ENCODE measurements at regions not wholly inside any gene's neighbourhood (a gene's known extent, or its start where the extent isn't known, plus 50 kb on each side); places are given as distances from the start of the nearest gene placed in this dataset.

DNA sequence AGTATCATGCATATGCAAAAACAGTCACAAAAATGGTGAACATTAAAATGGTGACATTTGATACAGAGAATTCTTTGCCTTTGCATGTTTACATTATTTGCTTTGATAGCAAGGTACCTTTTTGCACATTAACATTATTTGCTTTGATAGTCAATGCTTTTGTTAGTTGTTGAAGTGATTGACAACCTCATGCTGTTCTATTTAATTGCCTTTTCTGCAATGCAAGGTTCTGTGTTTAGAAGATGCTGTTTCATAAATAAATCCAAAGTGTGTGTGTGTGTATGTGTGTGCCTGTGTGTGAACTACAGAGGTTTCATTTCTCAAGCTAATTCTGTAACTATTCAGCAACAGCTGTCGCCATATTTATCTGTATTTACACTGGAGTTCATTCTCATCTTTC is 668.7 kb downstream of the NR2F1-AS1 start:
- DNase-seq: no peak

DNA sequence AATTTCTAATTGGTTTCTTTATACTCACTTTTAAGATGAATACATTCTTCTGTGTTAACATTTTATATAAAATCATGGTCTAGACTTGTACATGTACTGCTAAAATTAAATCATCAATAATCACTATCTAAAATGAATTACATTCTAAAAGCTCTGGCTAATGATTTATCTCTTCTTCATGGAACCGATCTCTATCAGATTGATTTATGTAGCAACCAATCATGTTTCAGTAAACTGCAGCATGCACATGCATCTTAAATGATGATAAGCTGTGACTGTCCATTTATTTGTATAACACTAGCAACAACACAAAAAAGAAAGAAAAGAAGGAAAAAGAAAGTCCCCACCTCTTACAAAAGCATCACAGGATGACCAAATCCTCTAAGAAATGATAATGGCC is 669.2 kb downstream of the NR2F1-AS1 start:
- no peak for DNase-seq

DNA sequence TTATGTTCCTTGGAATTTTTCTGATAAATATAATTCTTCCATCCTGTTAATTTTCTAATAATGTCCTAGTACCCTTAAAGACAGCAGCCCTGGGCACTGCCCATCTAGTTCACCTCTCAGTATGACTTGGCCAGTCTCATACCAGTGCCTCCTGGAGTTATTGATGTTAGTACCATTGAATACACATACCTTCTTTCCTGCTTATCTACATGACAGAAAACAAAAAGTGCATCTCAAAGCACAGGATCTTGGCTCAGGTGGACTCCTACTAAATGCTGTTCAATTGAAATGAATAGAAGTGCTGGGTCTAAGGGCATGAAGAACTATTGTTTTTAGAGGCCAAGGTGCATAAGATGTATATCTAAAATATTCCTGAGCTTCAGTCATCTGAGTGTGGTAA is 669.7 kb downstream of the NR2F1-AS1 start:
- no peak for DNase-seq

DNA sequence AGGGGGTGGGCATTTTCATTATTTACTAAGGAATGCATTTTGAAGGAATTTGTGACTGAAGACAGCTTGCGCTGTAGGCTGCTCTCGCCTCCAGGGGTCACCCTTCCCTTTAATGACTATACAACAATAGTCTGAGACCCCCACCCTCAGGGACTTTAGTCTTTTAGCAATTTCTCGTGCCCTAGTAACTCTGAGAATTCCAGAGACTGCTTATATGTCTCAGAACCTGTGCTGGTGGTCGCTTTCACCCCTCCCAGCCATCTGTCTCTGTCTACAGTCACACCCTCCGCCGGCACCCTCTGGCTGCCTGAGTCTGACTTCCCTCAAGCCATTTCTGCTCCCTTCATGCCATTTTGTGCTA is 671.4 kb downstream of the NR2F1-AS1 start:
- DNase-seq: no peak

DNA sequence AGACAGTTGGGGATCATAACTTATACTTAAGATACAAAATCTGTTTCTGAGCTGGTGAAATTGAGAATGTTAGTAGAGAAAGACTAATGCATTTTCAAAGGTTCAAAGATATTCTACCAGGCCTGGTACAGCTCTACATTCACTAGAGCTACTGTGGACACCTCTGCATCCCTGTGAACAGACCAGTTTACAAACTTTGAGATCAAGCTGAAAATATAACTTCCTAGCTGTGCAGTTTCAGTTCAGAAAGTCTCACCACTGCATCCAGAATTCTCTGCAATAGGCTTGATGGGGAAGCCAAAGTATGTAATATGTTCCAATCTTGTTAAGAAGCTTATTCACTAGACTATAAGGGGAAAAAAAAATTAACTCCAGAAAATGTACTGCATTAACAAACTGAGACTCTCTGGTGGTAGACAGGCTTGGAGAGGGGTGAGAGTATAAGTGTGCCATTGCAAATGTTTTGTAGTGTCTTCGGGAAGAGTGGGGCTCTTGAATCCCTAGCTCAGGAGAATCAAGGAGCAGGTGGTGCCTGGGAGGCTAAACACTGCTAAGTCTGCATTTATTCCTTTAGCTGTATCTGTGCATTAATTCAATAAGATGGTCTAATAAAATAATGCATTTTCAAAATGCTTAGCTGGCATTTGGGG is 671.9 kb downstream of the NR2F1-AS1 start:
- DNase-seq: peak; percentile 6

DNA sequence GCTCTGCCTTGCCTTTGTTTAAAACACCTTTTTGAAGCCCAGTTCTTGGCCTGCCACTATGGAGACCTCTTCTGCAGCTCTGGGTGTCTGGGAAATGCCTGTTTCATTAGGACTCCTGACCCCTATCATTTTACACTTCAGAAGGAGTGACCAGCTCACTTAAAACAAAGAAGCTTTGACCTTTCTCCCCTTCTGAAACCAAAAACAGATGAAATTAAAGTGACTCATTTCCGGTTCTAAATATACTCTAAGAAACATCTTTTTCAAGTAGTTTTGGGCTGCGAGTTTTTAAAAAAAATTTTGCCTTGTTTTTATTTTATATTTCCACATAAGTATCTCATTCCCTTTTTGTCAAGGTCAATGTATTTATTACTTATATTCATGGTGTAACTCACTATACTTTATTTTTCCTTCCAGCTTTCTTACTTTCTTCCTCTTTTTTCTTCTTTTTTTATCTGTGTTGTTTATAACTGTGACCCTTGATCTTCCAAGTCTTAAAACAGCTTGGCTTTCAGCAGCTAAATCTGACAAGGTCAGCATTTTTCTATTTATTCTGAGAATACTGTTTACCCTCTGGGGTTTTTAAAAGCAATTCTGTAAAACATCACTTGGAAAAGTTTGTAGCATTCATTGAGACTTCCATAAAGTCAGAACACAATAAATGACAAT is 672.9 kb downstream of the NR2F1-AS1 start:
- DNase-seq: peak; percentile 71

DNA sequence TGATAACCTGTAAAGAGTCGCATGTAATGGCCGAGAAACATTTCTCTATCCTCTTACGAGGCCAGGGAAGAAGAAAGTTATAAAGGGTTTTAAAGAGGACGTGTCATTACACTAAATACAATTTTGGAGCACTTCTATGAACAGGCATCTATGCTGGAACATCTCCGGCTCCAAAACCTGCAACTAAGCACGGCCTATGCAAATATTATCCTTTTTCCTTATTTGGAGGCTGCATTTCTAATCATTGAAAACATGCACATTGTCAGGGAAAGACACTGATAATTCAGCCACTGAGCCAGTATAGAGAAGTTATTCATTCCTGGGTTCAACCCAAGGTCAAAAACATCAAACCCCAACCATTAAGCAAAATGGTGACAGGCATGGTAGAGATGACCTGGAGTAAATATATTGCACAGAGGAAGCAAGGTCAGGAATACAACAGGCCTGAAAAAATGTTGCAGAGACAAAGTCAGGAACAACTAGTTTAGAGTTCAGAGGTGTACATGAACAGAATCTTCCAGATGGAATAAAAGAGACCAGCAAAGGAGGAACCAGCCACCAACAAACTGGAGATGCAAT is 674.1 kb downstream of the NR2F1-AS1 start:
- DNase-seq: no peak

DNA sequence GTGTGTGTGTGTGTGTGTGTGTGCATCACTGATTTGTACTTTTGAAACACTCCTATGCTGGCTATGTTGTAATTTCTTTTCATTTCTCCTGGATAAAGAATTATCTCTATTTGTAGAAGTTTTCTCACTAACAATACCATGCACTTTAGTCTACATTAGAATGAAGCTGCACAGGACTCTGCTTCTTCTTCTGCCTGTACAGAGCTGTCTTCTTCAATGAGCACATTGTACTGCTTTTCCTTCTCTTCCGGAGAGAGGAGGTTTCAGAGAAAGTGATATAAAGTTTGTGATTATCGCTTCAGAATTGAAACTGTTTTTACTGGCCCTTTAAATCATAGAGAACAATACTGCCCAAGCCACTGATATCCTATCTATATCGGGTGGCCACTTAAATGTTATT is 677.0 kb downstream of the NR2F1-AS1 start:
- no peak for DNase-seq

DNA sequence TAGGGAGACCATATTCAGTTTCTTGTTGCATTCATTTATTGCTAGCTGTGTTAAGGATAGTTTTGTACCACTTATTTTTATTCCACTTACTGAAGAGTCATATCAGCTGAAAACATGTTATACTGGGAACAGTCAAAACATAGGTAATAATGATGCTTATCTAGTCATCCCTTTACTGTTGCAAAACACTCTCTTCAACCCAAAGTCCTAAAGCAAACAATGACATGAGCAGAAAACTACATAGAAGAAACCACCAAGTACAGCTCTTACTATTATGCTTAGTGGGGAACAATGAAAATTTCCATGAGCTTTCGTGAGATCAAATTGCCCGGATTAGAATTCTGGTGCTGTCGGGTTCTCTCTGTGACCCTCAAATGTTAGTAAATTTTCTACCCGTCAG is 681.4 kb downstream of the NR2F1-AS1 start:
- DNase-seq: no peak

DNA sequence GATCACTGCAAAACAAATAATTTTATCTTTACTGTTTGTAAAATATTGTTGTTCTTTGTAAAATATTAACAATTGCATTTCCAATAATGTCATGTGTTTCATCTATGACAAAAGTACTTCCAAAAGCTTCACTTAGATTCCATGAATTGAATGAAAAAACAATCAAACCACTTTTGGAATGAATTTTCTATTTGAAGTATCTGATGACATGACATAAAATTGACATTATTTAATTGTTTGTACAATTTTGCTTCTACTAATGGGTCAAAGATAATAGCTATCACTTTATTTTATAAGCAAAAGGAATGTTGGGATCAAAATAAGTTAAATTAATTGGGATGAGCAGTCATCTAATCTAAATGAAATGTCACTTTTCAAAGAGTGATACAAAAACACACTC is 684.3 kb downstream of the NR2F1-AS1 start:
- no peak for DNase-seq

DNA sequence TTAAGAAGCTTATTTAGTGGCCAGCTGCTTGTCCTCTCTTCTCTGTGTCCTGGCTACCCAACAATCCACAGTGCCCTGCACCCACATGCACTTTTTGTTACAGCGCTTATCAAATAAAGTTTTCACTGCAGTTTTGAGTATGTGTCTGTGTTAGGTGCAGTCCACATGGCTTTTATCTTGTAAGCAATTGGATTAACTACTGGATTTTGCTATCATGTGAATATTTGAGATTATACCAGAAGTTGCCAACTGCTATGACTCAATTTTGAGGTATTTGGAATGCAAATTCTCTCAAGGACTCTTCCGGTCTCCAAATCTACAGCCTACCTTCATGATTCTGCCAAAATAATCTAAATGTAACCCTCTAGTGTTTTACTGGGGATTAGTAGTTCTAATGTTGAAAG is 690.2 kb downstream of the NR2F1-AS1 start:
- DNase-seq: no peak

DNA sequence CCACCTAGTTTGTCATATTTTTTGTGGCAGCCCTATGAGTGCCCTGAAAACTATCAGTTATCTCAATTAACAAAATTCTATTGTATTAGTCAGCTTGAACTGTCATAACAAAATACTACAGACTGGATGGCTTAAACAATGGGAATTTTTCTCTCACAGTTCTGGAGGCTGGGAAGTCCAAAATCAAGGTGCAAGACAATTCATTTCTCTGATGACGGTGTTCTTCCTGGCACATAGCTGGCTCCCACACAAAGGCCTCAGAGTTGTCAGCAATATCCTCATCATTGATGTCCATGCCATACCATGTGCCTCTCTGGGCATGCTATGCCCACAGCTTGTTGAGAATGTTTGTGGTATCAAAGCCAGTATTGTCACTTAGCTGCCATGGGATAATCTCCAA is 691.9 kb downstream of the NR2F1-AS1 start:
- DNase-seq: no peak

DNA sequence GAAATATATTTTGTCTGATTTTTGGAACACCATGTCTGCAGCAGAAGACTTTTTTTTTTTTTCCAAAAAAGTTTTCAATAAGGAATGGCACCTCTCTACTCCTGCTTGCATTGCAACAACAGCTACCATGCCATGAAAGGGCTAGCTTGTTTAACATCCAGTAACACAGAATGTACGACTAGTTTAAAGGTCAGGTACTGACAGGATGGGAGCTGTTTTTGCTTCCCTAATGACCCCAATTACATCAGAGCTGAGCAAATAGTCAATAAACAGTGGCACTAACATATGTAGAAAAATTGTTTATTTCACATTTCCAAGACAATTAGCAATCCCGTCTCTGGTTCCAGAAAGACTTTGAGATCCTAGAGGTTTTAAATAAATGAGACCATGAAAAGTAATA is 693.8 kb downstream of the NR2F1-AS1 start:
- no peak for DNase-seq

DNA sequence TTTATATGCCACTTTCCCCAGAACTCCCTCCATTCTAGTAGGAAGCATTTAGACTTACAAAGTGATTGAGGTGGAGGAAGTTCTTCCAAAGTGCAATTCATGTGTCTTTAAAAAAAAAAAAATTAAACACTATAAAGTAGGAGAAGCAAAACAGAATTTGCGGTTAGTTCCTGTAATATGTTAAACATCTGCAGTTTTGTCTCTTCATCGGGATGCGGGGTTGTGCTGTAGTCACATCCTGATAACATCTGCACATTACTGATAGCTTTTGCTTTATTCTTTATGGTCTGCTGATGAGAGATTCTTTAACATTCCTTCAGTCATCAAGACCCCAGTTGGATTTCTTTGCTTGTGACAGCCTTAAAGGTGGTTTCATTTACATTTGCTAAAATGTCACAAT is 694.3 kb downstream of the NR2F1-AS1 start:
- no peak for DNase-seq

DNA sequence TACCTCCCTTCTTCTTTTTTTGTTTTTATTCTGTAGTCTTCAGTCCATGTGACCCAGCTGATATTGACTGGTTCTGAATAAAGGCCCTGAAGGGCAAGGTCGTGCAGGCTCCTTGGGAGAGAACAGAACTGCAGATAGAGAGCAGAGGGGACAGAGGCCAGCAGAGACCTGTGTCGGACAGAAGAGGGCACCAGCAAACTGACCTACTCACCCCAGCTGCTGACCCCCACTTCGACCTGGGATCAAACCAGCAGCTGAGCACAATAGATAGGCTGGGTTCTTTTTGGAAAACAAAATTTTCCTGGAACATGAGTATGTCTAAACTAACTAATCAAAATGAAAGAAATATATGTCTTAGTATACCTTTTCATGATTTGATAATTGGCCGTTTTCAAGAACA is 695.1 kb downstream of the NR2F1-AS1 start:
- DNase-seq: no peak

DNA sequence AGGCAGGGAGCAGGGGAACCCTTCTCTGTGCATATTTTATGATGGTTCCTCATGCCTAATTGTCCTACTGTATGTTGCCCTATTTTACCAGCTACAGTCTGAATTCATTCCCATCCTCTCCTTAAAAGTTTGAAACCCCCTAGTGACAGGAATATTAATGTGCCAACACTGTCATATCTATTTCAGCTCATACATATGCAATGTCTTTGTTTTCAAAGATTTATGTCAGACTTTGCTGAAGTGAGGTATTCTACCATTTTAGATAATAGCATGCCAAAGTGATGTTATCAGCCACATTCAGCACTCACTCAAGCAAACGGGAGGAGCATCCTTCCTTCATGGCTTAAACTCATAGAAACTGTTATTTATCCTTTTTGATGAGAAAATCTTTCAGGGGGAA is 696.5 kb downstream of the NR2F1-AS1 start:
- DNase-seq: no peak

DNA sequence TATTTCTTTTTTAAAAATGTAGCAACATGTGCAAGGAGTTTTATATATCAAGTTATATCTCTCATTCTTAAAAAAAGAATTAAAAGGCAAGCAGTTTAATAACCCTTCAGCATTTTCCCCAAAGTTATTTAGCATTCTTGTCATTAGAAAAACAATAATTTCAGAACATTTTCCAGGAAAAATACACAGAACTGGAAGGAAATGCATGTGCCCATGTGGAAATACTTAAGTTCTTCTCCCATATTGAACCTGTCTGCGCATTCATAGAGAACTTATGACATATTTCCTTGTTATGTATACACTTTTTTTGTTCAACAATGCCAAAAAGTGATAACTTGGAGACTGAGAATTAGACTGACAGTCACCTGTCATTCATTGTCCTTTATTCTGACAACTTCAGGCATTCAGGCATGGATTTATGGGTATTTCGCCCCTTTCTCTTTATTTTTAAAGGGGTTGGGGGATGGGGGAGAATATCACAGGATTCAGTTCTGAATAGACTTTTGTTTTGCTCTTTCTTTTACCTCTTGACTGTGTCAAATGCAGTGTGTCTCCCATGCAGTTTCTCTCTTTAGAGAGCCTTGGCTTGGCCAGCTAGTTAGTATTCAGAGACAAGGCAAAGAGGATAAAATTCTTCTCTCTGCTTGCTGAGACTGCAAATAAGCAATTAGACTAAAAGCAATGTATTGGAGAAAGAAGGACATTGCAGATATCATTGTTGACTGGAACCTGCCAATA is 701.0 kb downstream of the NR2F1-AS1 start:
- DNase-seq: no peak

DNA sequence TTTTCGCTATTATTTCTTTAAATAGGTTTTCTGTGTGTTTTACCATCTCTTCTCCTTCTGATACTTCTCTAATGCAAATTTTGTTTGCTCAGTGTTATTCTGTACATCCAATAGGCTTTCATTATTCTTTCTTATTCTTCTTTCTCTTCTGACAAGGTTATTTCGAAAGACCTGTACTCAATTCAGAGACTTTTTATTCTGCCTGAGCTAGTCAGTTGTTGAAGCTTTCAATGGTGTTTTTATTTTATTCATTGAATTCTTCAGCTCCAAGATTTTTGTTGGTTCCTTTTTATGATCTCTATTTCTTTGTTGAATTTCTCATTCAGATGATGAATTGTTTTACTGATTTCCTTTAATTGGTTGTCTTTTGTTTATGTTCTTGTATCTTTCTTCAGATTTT is 706.2 kb downstream of the NR2F1-AS1 start:
- no peak for DNase-seq

DNA sequence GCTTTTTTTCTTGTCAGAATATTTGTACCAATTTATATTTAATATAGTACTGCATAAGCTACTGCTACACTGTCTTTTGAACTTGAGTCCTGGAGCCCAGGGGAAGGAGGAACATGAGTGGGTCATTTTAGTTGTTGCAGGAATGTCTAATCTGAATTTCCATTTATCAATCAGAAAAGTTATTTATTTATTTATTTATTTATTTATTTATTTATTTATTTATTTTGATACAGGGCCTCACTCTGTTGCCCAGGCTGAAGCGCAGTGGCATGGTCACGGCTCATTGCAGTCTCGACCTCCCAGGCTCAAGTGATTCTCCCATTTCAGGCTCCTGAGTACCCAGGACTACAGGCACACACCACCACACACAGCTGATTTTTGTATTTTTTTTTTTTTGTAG is 712.6 kb downstream of the NR2F1-AS1 start:
- DNase-seq: no peak

DNA sequence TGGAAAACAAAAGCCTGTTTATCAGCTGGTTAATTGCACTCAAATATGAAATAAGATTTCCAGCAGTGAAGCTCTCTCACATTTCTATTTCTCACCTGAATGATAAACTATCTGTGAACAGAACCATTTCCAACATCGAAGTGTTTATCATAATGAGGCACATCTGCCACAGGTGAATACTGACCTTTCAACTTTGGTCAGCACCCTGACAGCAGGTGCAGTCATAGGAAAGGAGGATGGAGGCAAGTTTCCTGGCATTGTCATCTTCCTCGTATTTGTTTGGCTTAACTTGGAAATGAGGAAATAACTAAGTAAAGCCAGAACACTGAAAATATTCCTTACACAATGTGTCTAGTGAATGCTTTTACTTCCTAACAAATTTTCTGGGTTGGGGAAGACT is 716.4 kb downstream of the NR2F1-AS1 start:
- no peak for DNase-seq

DNA sequence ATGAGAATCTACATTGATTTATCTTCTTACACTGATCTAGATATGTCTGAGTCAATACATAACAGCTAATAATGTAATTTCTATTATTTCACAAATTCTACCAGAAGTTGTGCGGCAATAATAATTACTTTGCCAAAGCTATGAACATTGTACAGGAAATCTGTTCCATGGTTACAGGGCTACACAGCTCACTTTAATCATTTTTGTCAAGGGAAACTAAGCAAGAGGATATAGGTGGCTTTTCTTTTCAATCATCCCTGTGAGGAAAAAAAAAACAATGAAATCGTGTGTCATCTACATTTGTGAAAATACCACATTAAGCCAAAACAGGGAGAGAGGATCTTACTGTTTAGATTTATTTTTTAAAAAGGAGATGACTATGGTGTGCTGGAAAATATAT is 717.4 kb downstream of the NR2F1-AS1 start:
- DNase-seq: no peak

DNA sequence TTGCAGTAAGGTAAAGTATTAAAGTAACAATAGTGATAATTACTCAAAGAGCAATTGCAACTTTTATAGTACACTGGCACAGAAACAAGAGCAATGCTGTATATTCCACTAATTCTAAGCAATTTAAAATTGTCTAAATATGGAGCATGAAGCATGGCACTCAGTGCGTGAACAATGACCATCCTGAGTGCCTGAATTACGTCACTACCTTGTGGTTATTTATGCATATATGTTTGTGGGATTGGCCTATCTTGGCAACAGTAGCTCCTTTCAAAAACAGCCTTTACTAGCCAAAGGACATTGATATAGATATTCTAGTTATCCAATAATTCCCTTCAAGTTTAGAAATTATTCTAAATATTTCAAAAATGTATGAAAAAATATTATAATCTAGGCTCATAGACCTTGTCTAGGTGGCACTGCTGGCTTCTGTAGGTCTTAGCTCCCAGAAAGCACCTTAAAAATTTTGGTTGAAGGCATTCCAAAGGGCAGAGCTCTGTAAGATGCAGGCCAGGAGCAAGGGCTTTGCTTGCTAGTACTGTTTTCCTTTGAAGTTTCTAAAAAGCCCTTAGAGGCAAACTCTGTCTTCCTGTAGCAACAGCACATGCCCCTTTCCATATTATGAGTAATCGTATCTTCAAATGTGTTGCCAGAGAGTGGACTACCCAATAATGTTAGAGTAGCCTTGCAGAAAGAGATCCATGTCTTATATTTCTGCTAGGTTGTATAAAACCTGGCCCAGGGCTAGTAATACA is 719.3 kb downstream of the NR2F1-AS1 start:
- no peak for DNase-seq

DNA sequence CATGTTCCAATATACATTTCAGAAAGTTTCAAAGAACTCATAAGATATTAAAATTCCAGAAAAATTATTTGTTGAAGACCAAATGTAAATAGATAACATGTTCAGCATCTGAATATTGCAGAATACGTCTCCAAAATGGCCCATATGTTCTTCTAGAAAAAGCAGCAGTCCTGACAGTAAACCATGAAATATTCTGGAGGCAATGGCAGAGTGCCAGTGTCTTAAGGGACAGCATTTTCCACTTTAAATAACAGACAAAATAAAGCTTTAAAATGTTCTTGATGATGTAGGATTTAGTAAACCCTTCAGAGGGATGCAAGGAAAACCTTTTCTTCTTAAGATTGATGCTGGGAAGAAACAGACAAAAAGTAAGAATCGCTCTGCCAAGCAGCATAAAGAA is 721.0 kb downstream of the NR2F1-AS1 start:
- no peak for DNase-seq

Measured in MV-4-11 (cell line).